ENCODE measurements at regions not wholly inside any gene's neighbourhood (a gene's known extent, or its start where the extent isn't known, plus 50 kb on each side); places are given as distances from the start of the nearest gene placed in this dataset.

DNA sequence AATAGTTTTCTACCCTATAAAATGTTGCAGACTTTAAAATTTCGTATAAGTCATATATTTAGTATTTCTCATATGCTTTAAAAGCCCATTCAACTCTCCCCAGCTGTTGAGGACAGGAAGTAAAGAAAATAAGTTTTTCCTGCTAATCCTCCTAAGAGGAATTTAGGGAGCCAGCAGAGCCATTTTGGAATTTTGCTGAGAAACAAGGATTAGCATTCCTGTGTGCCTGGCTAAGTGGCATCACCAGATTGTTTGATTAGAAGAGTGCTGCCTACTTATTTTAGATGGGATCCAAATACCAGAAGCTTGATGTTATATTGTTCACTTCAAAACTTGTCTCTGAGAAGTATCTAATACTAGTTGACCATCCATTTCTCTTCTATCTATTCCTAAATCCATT is 131.2 kb upstream of the HHIP start:
- H3K27ac ChIP-seq (ENCODE audit: insufficient read length, low read depth, low read length), result no peak overlapping the region
- no peaks in the 10 kb centered on the region for H3K36me3 Mint-ChIP-seq (ENCODE audit: insufficient read depth in 1 of 3, low read depth in 3 of 3)
- H3K79me1 ChIP-seq (ENCODE audit: insufficient read depth, low read depth, low read length, poor library complexity, severe bottlenecking), result no peaks in the 10 kb centered on the region
- no peak overlapping the region for H3K56ac ChIP-seq (ENCODE audit: insufficient read length, low read depth, low read length)
- H4K20me1 ChIP-seq (ENCODE audit: control insufficient read depth, insufficient read depth, insufficient read length), result no peaks in the 10 kb centered on the region
- H2BK15ac ChIP-seq (ENCODE audit: low read depth, low read length), result no peak overlapping the region
- no peak overlapping the region for H2BK12ac ChIP-seq (ENCODE audit: insufficient read length, low read depth, low read length)
- H3K4me1 Mint-ChIP-seq, result peaks cover 6 to 10% of the 10 kb centered on the region in 2 experiments
- no peak overlapping the region for H3K14ac ChIP-seq (ENCODE audit: insufficient read depth, low read length)
- no peaks in the 10 kb centered on the region for H3K9me3 ChIP-seq (ENCODE audit: control insufficient read depth, low read depth, low read length)
- no peak overlapping the region for H2BK120ac ChIP-seq (ENCODE audit: low read depth, low read length, poor library complexity, severe bottlenecking)
- no peak overlapping the region for H3K18ac ChIP-seq (ENCODE audit: insufficient read length, low read depth, low read length)
- H4K91ac ChIP-seq (ENCODE audit: insufficient read length, low read depth, low read length), result no peak overlapping the region
- no peak overlapping the region for H2AK5ac ChIP-seq (ENCODE audit: insufficient read length, low read length)
- H3K27ac Mint-ChIP-seq, result no peak overlapping the region
- TF ChIP-seq, protein P1, sequence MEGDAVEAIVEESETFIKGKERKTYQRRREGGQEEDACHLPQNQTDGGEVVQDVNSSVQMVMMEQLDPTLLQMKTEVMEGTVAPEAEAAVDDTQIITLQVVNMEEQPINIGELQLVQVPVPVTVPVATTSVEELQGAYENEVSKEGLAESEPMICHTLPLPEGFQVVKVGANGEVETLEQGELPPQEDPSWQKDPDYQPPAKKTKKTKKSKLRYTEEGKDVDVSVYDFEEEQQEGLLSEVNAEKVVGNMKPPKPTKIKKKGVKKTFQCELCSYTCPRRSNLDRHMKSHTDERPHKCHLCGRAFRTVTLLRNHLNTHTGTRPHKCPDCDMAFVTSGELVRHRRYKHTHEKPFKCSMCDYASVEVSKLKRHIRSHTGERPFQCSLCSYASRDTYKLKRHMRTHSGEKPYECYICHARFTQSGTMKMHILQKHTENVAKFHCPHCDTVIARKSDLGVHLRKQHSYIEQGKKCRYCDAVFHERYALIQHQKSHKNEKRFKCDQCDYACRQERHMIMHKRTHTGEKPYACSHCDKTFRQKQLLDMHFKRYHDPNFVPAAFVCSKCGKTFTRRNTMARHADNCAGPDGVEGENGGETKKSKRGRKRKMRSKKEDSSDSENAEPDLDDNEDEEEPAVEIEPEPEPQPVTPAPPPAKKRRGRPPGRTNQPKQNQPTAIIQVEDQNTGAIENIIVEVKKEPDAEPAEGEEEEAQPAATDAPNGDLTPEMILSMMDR (conservative IDR thresholded peaks at IDR 0.05), result no peak
- no peak overlapping the region for H2BK5ac ChIP-seq (ENCODE audit: insufficient read length, low read length)
- H3K4me1 ChIP-seq (ENCODE audit: insufficient read depth, low read length), result no peaks in the 10 kb centered on the region
- no peaks in the 10 kb centered on the region for H3K79me2 ChIP-seq (ENCODE audit: insufficient read depth, low read length)
- no peaks in the 10 kb centered on the region; the same call in 1 of the 2 replicates for H3K27me3 Mint-ChIP-seq (ENCODE audit: low read depth)
- no peak overlapping the region for H2BK20ac ChIP-seq (ENCODE audit: low read depth, low read length, poor library complexity, severe bottlenecking)
- H3K23me2 ChIP-seq (ENCODE audit: insufficient read length, low read depth, low read length, poor library complexity, severe bottlenecking), result no peaks in the 10 kb centered on the region
- H4K8ac ChIP-seq (replicated peaks; ENCODE audit: insufficient read length, low read depth, low read length), result no peak overlapping the region
- DNase-seq, result no peak
- no peak overlapping the region for H3K4me3 Mint-ChIP-seq
- no peak overlapping the region for H3T11ph ChIP-seq (ENCODE audit: low read length)
- no peaks in the 10 kb centered on the region for H3K9me3 Mint-ChIP-seq
- no peaks in the 10 kb centered on the region for H3K27me3 ChIP-seq (ENCODE audit: insufficient read depth, low read length)
- no peak overlapping the region for H3K4ac ChIP-seq (ENCODE audit: low read depth, low read length)
- WGBS (ENCODE audit: extremely low coverage, insufficient read length, low lambda C conversion rate), result no CpG with 5 or more reads among the region's 1 CpG
- H3K4me2 ChIP-seq (ENCODE audit: insufficient read depth, insufficient read length, low read length), result no peak overlapping the region
- H3K9ac ChIP-seq (ENCODE audit: extremely low read depth, insufficient read length, low read length), result no peak overlapping the region
- H3K23ac ChIP-seq (ENCODE audit: insufficient read length, low read depth, low read length), result no peak overlapping the region
- H2AFZ ChIP-seq (ENCODE audit: low read length), result no peak overlapping the region
- H4K5ac ChIP-seq (ENCODE audit: insufficient read length, low read depth, low read length), result no peak overlapping the region
